PC-3 (cell line): ENCODE measurements at regions not wholly inside any gene's neighbourhood (a gene's known extent, or its start where the extent isn't known, plus 50 kb on each side); places are given as distances from the start of the nearest gene placed in this dataset.

Source experiments
- CTCF ChIP-seq: fragments of 300-600 bp; sonication (generic); conservative IDR thresholded peaks from 2 replicates; pipeline ENCODE4 v1.5.1; 2017; ENCODE audit warnings: antibody characterized with exemption, low read depth, mild to moderate bottlenecking, low read length
- EZH2 ChIP-seq: fragments of 300-600 bp; sonication (generic); IDR thresholded peaks from one replicate; pipeline ENCODE4 v1.6.1; 2017; ENCODE audit warnings: antibody characterized with exemption, mild to moderate bottlenecking, low read length; ENCODE audit not compliant: unreplicated experiment
- EZH2phosphoT487 ChIP-seq: fragments of 300-600 bp; sonication (generic); IDR thresholded peaks from 2 replicates; pipeline ENCODE4 v1.6.1; 2018; ENCODE audit warnings: mild to moderate bottlenecking, antibody characterized with exemption, low read length, borderline replicate concordance

- no peak for TF ChIP-seq CTCF
- TF ChIP-seq EZH2phosphoT487 = no peak
- no peak for TF ChIP-seq EZH2
These were observed 305.1 kb upstream of the LYZL1 start for GRCh38 chr10:28983799-28984198.
